SJCRH30 (cell line): ENCODE measurements at regions not wholly inside any gene's neighbourhood (a gene's known extent, or its start where the extent isn't known, plus 50 kb on each side); places are given as distances from the start of the nearest gene placed in this dataset.
"Not testable (repeated sequence)": the region's sequence is repeated elsewhere in the genome, so short reads cannot be mapped to it uniquely, and the experiment has no call there.

Source experiments
- DNase-seq, 2 experiments: peaks; one replicate each; pipeline ENCODE4 v3.0.0-alpha.2; 2015 to 2020
- H3K27ac ChIP-seq: fragments of 250-450 bp; sonication (Bioruptor Pico); 2 replicates; pipeline ENCODE4 v1.5.1; 2020; ENCODE audit warnings: mild to moderate bottlenecking, moderate library complexity
- H3K27me3 ChIP-seq: fragments of 250-450 bp; sonication (Bioruptor Pico); 2 replicates; pipeline ENCODE4 v1.5.1; 2020; ENCODE audit warnings: mild to moderate bottlenecking, moderate library complexity
- H3K36me3 ChIP-seq: fragments of 250-450 bp; sonication (Bioruptor Pico); 2 replicates; pipeline ENCODE4 v1.5.1; 2020; ENCODE audit warnings: mild to moderate bottlenecking, moderate library complexity
- H3K4me1 ChIP-seq: fragments of 250-450 bp; sonication (Bioruptor Pico); 2 replicates; pipeline ENCODE4 v1.5.1; 2020; ENCODE audit warnings: mild to moderate bottlenecking, moderate library complexity
- H3K4me3 ChIP-seq: fragments of 250-450 bp; sonication (Bioruptor Pico); 2 replicates; pipeline ENCODE4 v1.5.1; 2020; ENCODE audit warnings: mild to moderate bottlenecking, moderate library complexity
- H3K9me3 ChIP-seq: fragments of 250-450 bp; sonication (Bioruptor Pico); replicated peaks from 2 replicates; pipeline ENCODE4 v1.5.1; 2020; ENCODE audit warnings: mild to moderate bottlenecking, moderate library complexity

- H3K9me3 ChIP-seq, result no peaks in the 10 kb centered on the region
- no peaks in the 10 kb centered on the region for H3K4me1 ChIP-seq
- DNase-seq, result no peak
- H3K27ac ChIP-seq, result no peak overlapping the region
- no peak overlapping the region for H3K4me3 ChIP-seq
- H3K36me3 ChIP-seq, result no peaks in the 10 kb centered on the region
- no peaks in the 10 kb centered on the region for H3K27me3 ChIP-seq
These were observed 69.2 kb downstream of the LYZL2 start for GRCh38 chr10:30560326-30560725.

GRCh38 chr10:30559180-30559579 lies 70.4 kb downstream of the LYZL2 start:
- H3K36me3 ChIP-seq, result no peaks in the 10 kb centered on the region
- H3K4me3 ChIP-seq, result no peak overlapping the region
- H3K9me3 ChIP-seq, result no peaks in the 10 kb centered on the region
- H3K4me1 ChIP-seq, result no peaks in the 10 kb centered on the region
- no peak for DNase-seq
- no peaks in the 10 kb centered on the region for H3K27me3 ChIP-seq
- no peak overlapping the region for H3K27ac ChIP-seq

GRCh38 chr10:30558411-30558810 lies 71.1 kb downstream of the LYZL2 start:
- H3K27me3 ChIP-seq, result no peaks in the 10 kb centered on the region
- no peak overlapping the region for H3K4me3 ChIP-seq
- no peak overlapping the region for H3K27ac ChIP-seq
- no peaks in the 10 kb centered on the region for H3K4me1 ChIP-seq
- no peaks in the 10 kb centered on the region for H3K36me3 ChIP-seq
- no peak for DNase-seq
- no peaks in the 10 kb centered on the region for H3K9me3 ChIP-seq

GRCh38 chr10:30557884-30558283 lies 71.7 kb downstream of the LYZL2 start:
- H3K4me1 ChIP-seq, result no peaks in the 10 kb centered on the region
- no peaks in the 10 kb centered on the region for H3K27me3 ChIP-seq
- no peak overlapping the region for H3K4me3 ChIP-seq
- no peak for DNase-seq
- no peak overlapping the region for H3K27ac ChIP-seq
- H3K9me3 ChIP-seq, result no peaks in the 10 kb centered on the region
- H3K36me3 ChIP-seq, result no peaks in the 10 kb centered on the region

- Histone ChIP-seq H3K4me1 (no peaks in the 10 kb centered on the region), H3K27me3 (no peaks in the 10 kb centered on the region), H3K9me3 (no peaks in the 10 kb centered on the region), H3K4me3 (no peak overlapping the region), H3K36me3 (no peaks in the 10 kb centered on the region), H3K27ac (no peak overlapping the region)
- no peak for DNase-seq
These were observed 73.4 kb downstream of the LYZL2 start for GRCh38 chr10:30556189-30556588.

GRCh38 chr10:30555465-30555864 lies 74.1 kb downstream of the LYZL2 start:
- H3K36me3 ChIP-seq, result no peaks in the 10 kb centered on the region
- H3K4me1 ChIP-seq, result no peaks in the 10 kb centered on the region
- no peak for DNase-seq
- no peaks in the 10 kb centered on the region for H3K9me3 ChIP-seq
- H3K27ac ChIP-seq, result no peak overlapping the region
- H3K4me3 ChIP-seq, result no peak overlapping the region
- no peaks in the 10 kb centered on the region for H3K27me3 ChIP-seq

- H3K4me1 ChIP-seq, result no peaks in the 10 kb centered on the region
- H3K9me3 ChIP-seq, result no peaks in the 10 kb centered on the region
- H3K4me3 ChIP-seq, result no peak overlapping the region
- no peaks in the 10 kb centered on the region for H3K36me3 ChIP-seq
- DNase-seq, result no peak
- no peak overlapping the region for H3K27ac ChIP-seq
- no peaks in the 10 kb centered on the region for H3K27me3 ChIP-seq
These were observed 75.1 kb downstream of the LYZL2 start for GRCh38 chr10:30554440-30554825.

GRCh38 chr10:30553626-30554439 lies 75.7 kb downstream of the LYZL2 start:
- Histone ChIP-seq H3K36me3 (no peaks in the 10 kb centered on the region), H3K4me1 (no peaks in the 10 kb centered on the region), H3K27ac (no peak overlapping the region), H3K4me3 (no peak overlapping the region), H3K27me3 (no peaks in the 10 kb centered on the region), H3K9me3 (no peaks in the 10 kb centered on the region)
- DNase-seq, result no peak

- Histone ChIP-seq H3K36me3 (no peaks in the 10 kb centered on the region), H3K27me3 (no peaks in the 10 kb centered on the region), H3K4me1 (no peaks in the 10 kb centered on the region), H3K4me3 (no peak overlapping the region), H3K9me3 (no peaks in the 10 kb centered on the region), H3K27ac (no peak overlapping the region)
- DNase-seq, result no peak
These were observed 76.4 kb downstream of the LYZL2 start for GRCh38 chr10:30553018-30553625.

- no peak overlapping the region for H3K4me3 ChIP-seq
These were observed 78.4 kb downstream of the LYZL2 start for GRCh38 chr10:30550967-30551815.

GRCh38 chr10:30549134-30549687 lies 80.3 kb downstream of the LYZL2 start:
- H3K27ac ChIP-seq, H3K36me3 ChIP-seq, H3K27me3 ChIP-seq, H3K9me3 ChIP-seq, H3K4me1 ChIP-seq, DNase-seq, H3K4me3 ChIP-seq: not testable (repeated sequence)

More at GRCh38 chr10:30550967-30551815, 78.4 kb downstream of the LYZL2 start:
- no peak for DNase-seq
- H3K27ac ChIP-seq, result no peak overlapping the region
- no peaks in the 10 kb centered on the region for H3K4me1 ChIP-seq
- no peaks in the 10 kb centered on the region for H3K9me3 ChIP-seq
- H3K27me3 ChIP-seq, result no peaks in the 10 kb centered on the region
- H3K36me3 ChIP-seq, result no peaks in the 10 kb centered on the region

- Histone ChIP-seq H3K4me3 (no peak overlapping the region), H3K27ac (no peak overlapping the region), H3K9me3 (no peaks in the 10 kb centered on the region), H3K4me1 (no peaks in the 10 kb centered on the region), H3K27me3 (no peaks in the 10 kb centered on the region), H3K36me3 (no peaks in the 10 kb centered on the region)
- DNase-seq, result no peak
These were observed 83.0 kb downstream of the LYZL2 start for GRCh38 chr10:30546511-30546910.

- no peak overlapping the region for H3K27ac ChIP-seq
- no peaks in the 10 kb centered on the region for H3K27me3 ChIP-seq
- no peak overlapping the region for H3K4me3 ChIP-seq
- no peak for DNase-seq
- H3K4me1 ChIP-seq, result peaks cover 7% of the 10 kb centered on the region
- H3K36me3 ChIP-seq, result no peaks in the 10 kb centered on the region
- 0 out of 2 replicates have a peak, but pooled peaks cover 2% of the 10 kb centered on the region for H3K9me3 ChIP-seq
These were observed 86.7 kb downstream of the LYZL2 start for GRCh38 chr10:30542895-30543288.

GRCh38 chr10:30542001-30542894 lies 87.3 kb downstream of the LYZL2 start:
- H3K27ac ChIP-seq, result no peak overlapping the region
- DNase-seq, result no peak
- no peak overlapping the region for H3K4me3 ChIP-seq
- 0 out of 2 replicates have a peak, but pooled peaks cover 2% of the 10 kb centered on the region for H3K9me3 ChIP-seq
- no peaks in the 10 kb centered on the region for H3K36me3 ChIP-seq
- H3K4me1 ChIP-seq, result peaks cover 12% of the 10 kb centered on the region
- no peaks in the 10 kb centered on the region for H3K27me3 ChIP-seq
